Loucy (cell line): ENCODE measurements at regions not wholly inside any gene's neighbourhood (a gene's known extent, or its start where the extent isn't known, plus 50 kb on each side); places are given as distances from the start of the nearest gene placed in this dataset.

Experiments used
- H2AFZ ChIP-seq: fragments of 200-600 bp; sonication (generic); 2 replicates; pipeline ENCODE4 v1.6.0; 2016; ENCODE audit warnings: antibody characterized with exemption, mild to moderate bottlenecking, low read length, moderate library complexity
- H3F3A ChIP-seq: fragments of 200-600 bp; 2 replicates; pipeline ENCODE4 v1.6.0; 2016; ENCODE audit warnings: antibody characterized with exemption, low read depth, mild to moderate bottlenecking
- H3K27me3 ChIP-seq: fragments of 200-600 bp; sonication (generic); 2 replicates; pipeline ENCODE4 v1.6.1; 2014; ENCODE audit warnings: low read length, mild to moderate bottlenecking; ENCODE audit not compliant: insufficient read depth, poor library complexity, severe bottlenecking
- H3K36me3 ChIP-seq: fragments of 200-600 bp; sonication (generic); 2 replicates; pipeline ENCODE4 v1.6.1; 2016; ENCODE audit warnings: low read length; ENCODE audit not compliant: insufficient read depth
- H3K4me1 ChIP-seq: fragments of 200-600 bp; sonication (generic); 2 replicates; pipeline ENCODE4 v1.5.1; 2014; ENCODE audit warnings: low read length, mild to moderate bottlenecking; ENCODE audit not compliant: insufficient read depth, poor library complexity, severe bottlenecking
- H3K4me2 ChIP-seq: fragments of 200-600 bp; sonication (generic); 2 replicates; pipeline ENCODE4 v1.6.0; 2014; ENCODE audit warnings: antibody characterized with exemption, low read length, low read depth, mild to moderate bottlenecking; ENCODE audit not compliant: poor library complexity, severe bottlenecking
- H3K4me3 ChIP-seq: fragments of 200-600 bp; sonication (generic); 2 replicates; pipeline ENCODE4 v1.5.1; 2014; ENCODE audit warnings: low read length, mild to moderate bottlenecking, mixed read lengths; ENCODE audit not compliant: poor library complexity, severe bottlenecking
- H3K79me2 ChIP-seq: fragments of 200-600 bp; sonication (generic); 2 replicates; pipeline ENCODE4 v1.6.1; 2014; ENCODE audit warnings: low read length; ENCODE audit not compliant: insufficient read depth
- H3K9ac ChIP-seq: fragments of 200-600 bp; sonication (generic); 2 replicates; pipeline ENCODE4 v1.6.0; 2014; ENCODE audit warnings: mild to moderate bottlenecking, low read depth, low read length, moderate library complexity; ENCODE audit not compliant: poor library complexity, severe bottlenecking
- H3K9me2 ChIP-seq: fragments of 200-600 bp; sonication (generic); replicated peaks from 2 replicates; pipeline ENCODE4 v1.6.1; 2016; ENCODE audit warnings: low read depth, low read length, mixed read lengths
- H3K9me3 ChIP-seq: fragments of 200-600 bp; sonication (generic); 2 replicates; pipeline ENCODE4 v1.6.1; 2014; ENCODE audit warnings: mild to moderate bottlenecking, antibody characterized with exemption, low read length, low read depth; ENCODE audit not compliant: insufficient read depth
- H4K20me1 ChIP-seq: fragments of 200-600 bp; sonication (generic); 2 replicates; pipeline ENCODE4 v1.6.0; 2014; ENCODE audit warnings: antibody characterized with exemption, low read length, mild to moderate bottlenecking; ENCODE audit not compliant: insufficient read depth, poor library complexity, severe bottlenecking
- EZH2phosphoT487 ChIP-seq: fragments of 200-600 bp; IDR thresholded peaks from 2 replicates; pipeline ENCODE4 v1.6.1; 2018; ENCODE audit warnings: antibody characterized with exemption, mild to moderate bottlenecking, moderate library complexity, borderline replicate concordance
- TF ChIP-seq, protein P1 (sequence below): fragments of 200-600 bp; sonication (generic); conservative IDR thresholded peaks from 2 replicates; pipeline ENCODE4 v1.5.1; 2014; ENCODE audit warnings: mild to moderate bottlenecking, antibody characterized with exemption, low read length

DNA sequence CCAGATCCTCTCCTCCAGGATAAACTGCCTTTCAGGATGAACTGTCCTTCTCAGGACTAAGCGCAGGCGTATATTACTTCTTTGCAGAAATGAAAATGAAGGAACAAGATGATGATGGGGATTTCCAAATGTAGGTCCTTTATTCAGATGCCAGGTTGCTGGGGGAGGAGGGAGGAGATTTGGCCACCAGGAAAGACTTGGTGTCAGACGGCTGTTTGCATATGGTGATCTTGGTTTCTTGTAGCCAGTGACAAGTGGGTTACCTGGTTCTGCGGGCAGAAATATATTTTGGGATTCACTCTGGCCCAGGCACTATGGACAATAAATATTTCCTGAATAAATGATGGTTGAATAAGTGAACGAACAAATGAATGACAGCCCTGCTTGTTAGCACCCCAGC, 243.4 kb downstream of the MIAT start:
- Histone ChIP-seq H3K9ac (no peak overlapping the region), H3K79me2 (no peaks in the 10 kb centered on the region), H3K4me1 (no peaks in the 10 kb centered on the region), H3F3A (no peaks in the 10 kb centered on the region), H4K20me1 (no peaks in the 10 kb centered on the region), H3K4me2 (no peak overlapping the region), H2AFZ (no peak overlapping the region), H3K4me3 (no peak overlapping the region), H3K27me3 (no peaks in the 10 kb centered on the region), H3K9me2 (no peaks in the 10 kb centered on the region), H3K9me3 (no peaks in the 10 kb centered on the region), H3K36me3 (no peaks in the 10 kb centered on the region)
- TF ChIP-seq, protein P1, sequence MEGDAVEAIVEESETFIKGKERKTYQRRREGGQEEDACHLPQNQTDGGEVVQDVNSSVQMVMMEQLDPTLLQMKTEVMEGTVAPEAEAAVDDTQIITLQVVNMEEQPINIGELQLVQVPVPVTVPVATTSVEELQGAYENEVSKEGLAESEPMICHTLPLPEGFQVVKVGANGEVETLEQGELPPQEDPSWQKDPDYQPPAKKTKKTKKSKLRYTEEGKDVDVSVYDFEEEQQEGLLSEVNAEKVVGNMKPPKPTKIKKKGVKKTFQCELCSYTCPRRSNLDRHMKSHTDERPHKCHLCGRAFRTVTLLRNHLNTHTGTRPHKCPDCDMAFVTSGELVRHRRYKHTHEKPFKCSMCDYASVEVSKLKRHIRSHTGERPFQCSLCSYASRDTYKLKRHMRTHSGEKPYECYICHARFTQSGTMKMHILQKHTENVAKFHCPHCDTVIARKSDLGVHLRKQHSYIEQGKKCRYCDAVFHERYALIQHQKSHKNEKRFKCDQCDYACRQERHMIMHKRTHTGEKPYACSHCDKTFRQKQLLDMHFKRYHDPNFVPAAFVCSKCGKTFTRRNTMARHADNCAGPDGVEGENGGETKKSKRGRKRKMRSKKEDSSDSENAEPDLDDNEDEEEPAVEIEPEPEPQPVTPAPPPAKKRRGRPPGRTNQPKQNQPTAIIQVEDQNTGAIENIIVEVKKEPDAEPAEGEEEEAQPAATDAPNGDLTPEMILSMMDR, result no peak
- TF ChIP-seq EZH2phosphoT487, result no peak

DNA sequence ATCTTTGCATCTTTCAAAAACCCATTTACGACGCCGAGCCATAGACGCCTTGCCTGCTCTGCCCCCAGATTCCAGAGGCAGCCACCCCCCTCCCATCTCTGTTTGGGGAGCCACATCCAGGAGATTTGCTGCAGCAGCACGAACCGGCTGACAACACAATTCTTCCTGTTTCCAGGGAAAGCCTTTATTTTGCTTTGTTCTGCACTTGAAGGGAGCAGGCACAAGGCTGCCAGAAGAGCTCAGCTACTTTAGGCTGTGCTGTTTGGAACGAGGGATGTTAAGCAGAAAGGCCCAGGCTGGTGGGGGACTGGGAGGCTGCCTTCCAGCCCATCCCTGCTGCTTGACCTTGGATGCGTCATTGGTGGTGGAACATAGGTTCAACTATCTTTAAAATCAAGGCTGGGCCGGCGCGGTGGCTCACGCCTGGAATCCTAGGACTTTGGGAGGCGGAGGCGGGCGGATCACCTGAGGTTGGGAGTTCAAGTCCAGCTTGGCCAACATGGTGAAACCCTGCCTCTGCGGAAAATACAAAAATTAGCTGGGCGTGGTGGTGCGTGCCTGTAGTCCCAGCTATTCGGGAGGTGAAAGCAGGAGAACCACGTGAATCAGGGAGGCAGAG, 243.9 kb downstream of the MIAT start:
- H4K20me1 ChIP-seq, result no peaks in the 10 kb centered on the region
- no peaks in the 10 kb centered on the region for H3K79me2 ChIP-seq
- H3K9me2 ChIP-seq, result no peaks in the 10 kb centered on the region
- H3K9ac ChIP-seq, result no peak overlapping the region
- no peaks in the 10 kb centered on the region for H3K36me3 ChIP-seq
- H2AFZ ChIP-seq, result no peak overlapping the region
- TF ChIP-seq, protein P1, result no peak
- H3K4me1 ChIP-seq, result no peaks in the 10 kb centered on the region
- no peaks in the 10 kb centered on the region for H3K9me3 ChIP-seq
- no peaks in the 10 kb centered on the region for H3K27me3 ChIP-seq
- H3K4me2 ChIP-seq, result no peak overlapping the region
- no peak overlapping the region for H3K4me3 ChIP-seq
- H3F3A ChIP-seq, result no peaks in the 10 kb centered on the region

DNA sequence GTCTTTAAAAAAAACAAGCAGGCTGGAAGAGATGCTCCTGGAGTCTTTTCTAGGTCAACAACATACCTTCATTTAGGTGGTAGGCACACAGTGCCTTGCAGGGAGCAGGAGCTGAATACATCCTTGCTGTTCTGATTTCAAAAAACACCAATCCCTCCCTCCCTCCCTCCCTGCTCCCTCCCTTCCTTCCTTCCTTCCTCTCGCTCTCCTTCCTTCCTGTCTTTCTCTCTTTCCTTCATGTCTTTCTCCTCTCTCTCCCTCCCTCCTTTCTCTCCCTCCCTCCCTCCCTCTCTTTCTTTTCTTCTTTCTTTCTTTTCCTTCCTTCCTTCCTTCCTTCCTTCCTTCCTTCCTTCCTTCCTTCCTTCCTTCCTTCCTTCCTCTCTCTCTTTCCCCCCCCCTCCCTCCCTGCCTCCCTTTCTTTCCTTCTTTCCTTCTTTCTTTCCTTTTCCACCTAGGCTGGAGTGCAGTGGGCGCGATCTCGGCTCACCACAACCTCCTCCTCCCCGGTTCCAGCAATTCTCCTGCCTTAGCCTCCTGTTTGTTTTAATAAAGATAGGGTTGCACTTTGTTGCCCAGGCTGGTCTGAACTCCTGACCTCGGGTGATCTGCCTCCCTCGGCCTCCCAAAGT, 245.1 kb downstream of the MIAT start:
- Histone ChIP-seq H4K20me1 (no peaks in the 10 kb centered on the region), H3K4me2 (no peak overlapping the region), H3F3A (no peaks in the 10 kb centered on the region), H3K9ac (no peak overlapping the region), H3K9me3 (no peaks in the 10 kb centered on the region), H3K79me2 (no peaks in the 10 kb centered on the region), H3K27me3 (no peaks in the 10 kb centered on the region), H3K9me2 (no peaks in the 10 kb centered on the region), H2AFZ (no peak overlapping the region), H3K4me1 (no peaks in the 10 kb centered on the region), H3K4me3 (no peak overlapping the region), H3K36me3 (no peaks in the 10 kb centered on the region)
- TF ChIP-seq, protein P1, result no peak
- TF ChIP-seq EZH2phosphoT487, result no peak
